ENCODE measurements at regions not wholly inside any gene's neighbourhood (a gene's known extent, or its start where the extent isn't known, plus 50 kb on each side); places are given as distances from the start of the nearest gene placed in this dataset.

DNA sequence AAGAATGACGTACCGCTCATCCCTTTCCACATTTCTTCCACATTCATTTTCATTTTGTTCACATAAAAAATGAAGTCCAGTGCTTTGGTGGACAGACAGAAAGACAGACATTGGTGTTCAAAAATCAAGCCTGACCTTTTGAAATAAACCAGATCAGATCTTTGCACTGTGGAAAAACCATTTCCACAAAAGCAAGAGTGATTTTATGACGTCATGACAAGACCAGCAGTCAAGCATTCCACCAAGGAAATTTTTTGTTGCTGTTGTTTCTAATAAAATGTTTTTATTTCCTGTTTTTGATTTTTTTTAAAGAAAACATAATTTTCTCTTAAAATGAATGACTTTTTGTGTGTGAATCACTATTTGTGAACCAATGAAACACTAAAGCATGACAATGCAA, 350.0 kb downstream of the KCNJ2 start:
- 87% methylated on average over 3 of the region's 3 CpGs; no CpG with 5 or more reads in 1 of the 2 experiments for WGBS, 2 experiments (ENCODE audit: extremely low coverage in 1 of 2, insufficient coverage in 1 of 2, insufficient read length in 1 of 2, insufficient replicate concordance in 2 of 2, low coverage in 1 of 2, low lambda C conversion rate in 2 of 2, missing lambda C conversion rate in 1 of 2)
- no peak overlapping the region for H2BK5ac ChIP-seq (ENCODE audit: low read depth, low read length)
- no peak overlapping the region for H3K14ac ChIP-seq (ENCODE audit: insufficient read length)
- no peak overlapping the region for H3K4me3 ChIP-seq (ENCODE audit: extremely low read depth in 1 of 4, insufficient read depth in 2 of 4, low read depth in 3 of 4, low read length in 4 of 4)
- DNase-seq (ENCODE audit: low read depth in 1 of 2, low spot score in 2 of 2) (no peak), FAIRE-seq (no peak)
- POLR2A ChIA-PET (ENCODE audit: partially characterized antibody) = no interaction called here
- no peaks in the 10 kb centered on the region for H3K36me3 ChIP-seq (ENCODE audit: control insufficient read depth in 2 of 4, insufficient read depth in 4 of 4, low read length in 3 of 4)
- H2AFZ ChIP-seq (ENCODE audit: low read length) = no peak overlapping the region
- H3K23me2 ChIP-seq (ENCODE audit: low read depth, low read length) = no peaks in the 10 kb centered on the region
- no peaks in the 10 kb centered on the region for H4K20me1 ChIP-seq (replicated peaks in 1 of 2; ENCODE audit: control insufficient read depth in 1 of 2, insufficient read depth in 2 of 2, low read length in 2 of 2)
- H3K9me3 ChIP-seq (ENCODE audit: insufficient read depth in 2 of 2, low read depth in 1 of 2, low read length in 1 of 2) = no peaks in the 10 kb centered on the region
- no peak overlapping the region for H4K91ac ChIP-seq (replicated peaks; ENCODE audit: insufficient read length, low read length)
- H2BK120ac ChIP-seq (replicated peaks; ENCODE audit: low read depth, low read length) = no peak overlapping the region
- H3K79me2 ChIP-seq (ENCODE audit: control insufficient read depth in 1 of 2, insufficient read depth in 2 of 2, low read length in 2 of 2) = no peaks in the 10 kb centered on the region
- H3K27me3 ChIP-seq (replicated peaks in 1 of 4; ENCODE audit: control insufficient read depth in 3 of 4, extremely low read depth in 1 of 4, insufficient read depth in 3 of 4, low read length in 3 of 4) = no peaks in the 10 kb centered on the region
- H3K4ac ChIP-seq (replicated peaks; ENCODE audit: insufficient read length, low read depth, low read length) = no peak overlapping the region
- no peak overlapping the region for H3K27ac ChIP-seq (ENCODE audit: low read depth, low read length)
- H3K23ac ChIP-seq (ENCODE audit: insufficient read length) = no peak overlapping the region
- H2BK20ac ChIP-seq (ENCODE audit: low read length) = no peak overlapping the region
- H2BK15ac ChIP-seq (ENCODE audit: low read length) = no peak overlapping the region
- H4K8ac ChIP-seq (ENCODE audit: extremely low read depth, insufficient read depth, low read length) = no peak overlapping the region
- H4K5ac ChIP-seq (ENCODE audit: insufficient read length, low read depth, low read length) = no peak overlapping the region
- no peak overlapping the region for H3K4me2 ChIP-seq (ENCODE audit: insufficient read depth in 1 of 2, low read depth in 2 of 2, low read length in 2 of 2)
- no peaks in the 10 kb centered on the region for H3K79me1 ChIP-seq (ENCODE audit: low read depth, low read length)
- CTCF ChIA-PET (ENCODE audit: partially characterized antibody) = no interaction called here
- H3K9ac ChIP-seq (replicated peaks in 1 of 4; ENCODE audit: extremely low read depth in 1 of 4, low read depth in 3 of 4, low read length in 3 of 4) = no peak overlapping the region
- H3K18ac ChIP-seq (ENCODE audit: extremely low read depth, low read length) = no peak overlapping the region
- H2AK5ac ChIP-seq (ENCODE audit: low read depth, low read length) = no peak overlapping the region
- H3K4me1 ChIP-seq (replicated peaks in 1 of 4; ENCODE audit: control insufficient read depth in 3 of 4, insufficient read depth in 4 of 4, low read length in 3 of 4) = no peaks in the 10 kb centered on the region
- no peak overlapping the region for H3K56ac ChIP-seq (replicated peaks; ENCODE audit: insufficient read length, low read depth, low read length)
- no peak overlapping the region for H2BK12ac ChIP-seq (ENCODE audit: low read depth, low read length)
- TF ChIP-seq CHD1 (IDR thresholded peaks at IDR 0.05; ENCODE audit: low read depth, low read length) (no peak), NANOG (IDR thresholded peaks at IDR 0.05; ENCODE audit: insufficient read depth, low read depth, low read length, poor library complexity, severe bottlenecking) (no peak), KDM4A (IDR thresholded peaks at IDR 0.05; ENCODE audit: low read depth, low read length, severe bottlenecking) (no peak), CHD2 (IDR thresholded peaks at IDR 0.05; ENCODE audit: low read length) (no peak), TCF12 (IDR thresholded peaks at IDR 0.05; ENCODE audit: low read depth, low read length) (no peak), POLR2A (IDR thresholded peaks at IDR 0.05; ENCODE audit: control extremely low read depth in 1 of 2, low read depth in 2 of 2, low read length in 2 of 2) (no peak), CREB1 (IDR thresholded peaks at IDR 0.05) (no peak), EP300 (IDR thresholded peaks at IDR 0.05; ENCODE audit: borderline replicate concordance in 1 of 2, low read depth in 2 of 2, low read length in 2 of 2) (no peak), CTBP2 (IDR thresholded peaks at IDR 0.05; ENCODE audit: borderline replicate concordance, insufficient read depth, insufficient read length, low read length) (no peak), EGR1 (IDR thresholded peaks at IDR 0.05; ENCODE audit: borderline replicate concordance, low read depth, low read length) (no peak)
- TF ChIP-seq, protein P1, sequence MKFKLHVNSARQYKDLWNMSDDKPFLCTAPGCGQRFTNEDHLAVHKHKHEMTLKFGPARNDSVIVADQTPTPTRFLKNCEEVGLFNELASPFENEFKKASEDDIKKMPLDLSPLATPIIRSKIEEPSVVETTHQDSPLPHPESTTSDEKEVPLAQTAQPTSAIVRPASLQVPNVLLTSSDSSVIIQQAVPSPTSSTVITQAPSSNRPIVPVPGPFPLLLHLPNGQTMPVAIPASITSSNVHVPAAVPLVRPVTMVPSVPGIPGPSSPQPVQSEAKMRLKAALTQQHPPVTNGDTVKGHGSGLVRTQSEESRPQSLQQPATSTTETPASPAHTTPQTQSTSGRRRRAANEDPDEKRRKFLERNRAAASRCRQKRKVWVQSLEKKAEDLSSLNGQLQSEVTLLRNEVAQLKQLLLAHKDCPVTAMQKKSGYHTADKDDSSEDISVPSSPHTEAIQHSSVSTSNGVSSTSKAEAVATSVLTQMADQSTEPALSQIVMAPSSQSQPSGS (IDR thresholded peaks at IDR 0.05; ENCODE audit: low read length) = no peak
- TF ChIP-seq, protein P2, sequence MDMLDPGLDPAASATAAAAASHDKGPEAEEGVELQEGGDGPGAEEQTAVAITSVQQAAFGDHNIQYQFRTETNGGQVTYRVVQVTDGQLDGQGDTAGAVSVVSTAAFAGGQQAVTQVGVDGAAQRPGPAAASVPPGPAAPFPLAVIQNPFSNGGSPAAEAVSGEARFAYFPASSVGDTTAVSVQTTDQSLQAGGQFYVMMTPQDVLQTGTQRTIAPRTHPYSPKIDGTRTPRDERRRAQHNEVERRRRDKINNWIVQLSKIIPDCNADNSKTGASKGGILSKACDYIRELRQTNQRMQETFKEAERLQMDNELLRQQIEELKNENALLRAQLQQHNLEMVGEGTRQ (IDR thresholded peaks at IDR 0.05; ENCODE audit: low read length) = no peak
- TF ChIP-seq, protein P3, sequence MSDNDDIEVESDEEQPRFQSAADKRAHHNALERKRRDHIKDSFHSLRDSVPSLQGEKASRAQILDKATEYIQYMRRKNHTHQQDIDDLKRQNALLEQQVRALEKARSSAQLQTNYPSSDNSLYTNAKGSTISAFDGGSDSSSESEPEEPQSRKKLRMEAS (IDR thresholded peaks at IDR 0.05) = no peak
